PFSK-1 (cell line): ENCODE measurements at regions not wholly inside any gene's neighbourhood (a gene's known extent, or its start where the extent isn't known, plus 50 kb on each side); places are given as distances from the start of the nearest gene placed in this dataset.

Experiments used
- POLR2AphosphoS5 ChIP-seq: IDR thresholded peaks from 2 replicates; pipeline ENCODE4 v1.6.1; 2012; ENCODE audit warnings: low read depth, mild to moderate bottlenecking, control low read depth, low read length, moderate library complexity
- SIN3A ChIP-seq: IDR thresholded peaks from 2 replicates; pipeline ENCODE4 v1.6.1; 2012; ENCODE audit warnings: mild to moderate bottlenecking, low read length, moderate library complexity, borderline replicate concordance; ENCODE audit not compliant: insufficient read depth

GRCh38 chr1:71179997-71180396, 99.2 kb upstream of the ZRANB2 start:
- TF ChIP-seq SIN3A (no peak), POLR2AphosphoS5 (no peak)
